NB4 (cell line): ENCODE measurements at regions not wholly inside any gene's neighbourhood (a gene's known extent, or its start where the extent isn't known, plus 50 kb on each side); places are given as distances from the start of the nearest gene placed in this dataset.

ENCODE experiments used
- DNase-seq: peaks from one replicate; pipeline ENCODE4 v3.0.0; 2010; ENCODE audit warnings: low read depth
- H3K4me3 ChIP-seq: one replicate; pipeline ENCODE4 v1.5.1; 2011; ENCODE audit warnings: mild to moderate bottlenecking, low read depth, low read length, moderate library complexity
- CTCF ChIP-seq: IDR thresholded peaks from one replicate; pipeline ENCODE4 v1.5.1; 2012; ENCODE audit warnings: low read depth, low read length
- MYC ChIP-seq: IDR thresholded peaks from 2 replicates; pipeline ENCODE4 v1.6.1; 2011; ENCODE audit warnings: low read depth, low read length
- POLR2A ChIP-seq: IDR thresholded peaks from 2 replicates; pipeline ENCODE4 v1.6.1; 2011; ENCODE audit warnings: mild to moderate bottlenecking; ENCODE audit not compliant: insufficient read length; ENCODE audit errors: extremely low read depth
- TF ChIP-seq, protein P1 (sequence below): IDR thresholded peaks from 2 replicates; pipeline ENCODE4 v1.6.1; 2011; ENCODE audit warnings: low read depth, low read length

DNA sequence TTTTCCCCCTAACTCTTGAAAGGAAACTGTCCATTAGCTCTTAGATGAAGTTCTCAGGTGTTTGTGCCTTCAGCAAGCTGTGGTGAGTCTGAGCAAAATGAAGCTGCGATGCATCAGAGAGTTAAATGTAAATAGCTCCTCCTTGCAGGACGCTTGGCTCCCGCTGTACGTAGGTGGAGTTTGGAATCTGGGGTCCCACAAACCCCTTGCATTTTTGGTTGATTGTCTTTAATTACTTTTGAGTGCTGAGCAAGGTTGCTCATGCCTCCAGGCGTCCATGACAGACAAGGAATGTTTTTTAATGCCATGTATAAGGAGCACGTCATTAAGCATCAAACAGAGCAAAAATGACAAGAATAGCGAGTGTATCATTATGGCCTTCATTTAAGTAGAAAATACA is 300.5 kb downstream of the TFAP2C start:
- TF ChIP-seq, protein P1, sequence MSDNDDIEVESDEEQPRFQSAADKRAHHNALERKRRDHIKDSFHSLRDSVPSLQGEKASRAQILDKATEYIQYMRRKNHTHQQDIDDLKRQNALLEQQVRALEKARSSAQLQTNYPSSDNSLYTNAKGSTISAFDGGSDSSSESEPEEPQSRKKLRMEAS, result no peak
- no peak for TF ChIP-seq CTCF
- no peak for TF ChIP-seq MYC
- TF ChIP-seq POLR2A, result no peak
- H3K4me3 ChIP-seq, result no peak overlapping the region
- no peak for DNase-seq

DNA sequence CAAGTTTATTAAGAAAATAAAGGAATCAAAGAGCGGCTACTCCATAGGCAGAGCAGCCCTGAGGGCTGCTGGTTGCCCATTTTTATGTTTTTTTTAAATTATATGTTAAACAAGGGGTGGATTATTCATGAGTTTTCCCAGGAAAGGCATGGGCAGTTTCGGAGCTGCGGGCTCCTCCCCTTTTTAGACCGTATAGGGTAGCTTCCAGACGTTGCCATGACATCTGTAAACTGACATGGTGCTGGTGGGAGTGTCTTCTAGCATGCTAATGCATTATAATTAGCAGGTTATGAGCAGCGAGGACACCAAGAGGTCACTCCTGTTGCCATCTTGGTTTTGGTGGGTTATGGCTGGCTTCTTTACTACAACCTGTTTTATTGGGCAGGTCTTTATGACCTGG is 301.8 kb downstream of the TFAP2C start:
- H3K4me3 ChIP-seq, result no peak overlapping the region
- TF ChIP-seq POLR2A (no peak), MYC (no peak), CTCF (no peak)
- TF ChIP-seq, protein P1, result no peak
- DNase-seq, result no peak

DNA sequence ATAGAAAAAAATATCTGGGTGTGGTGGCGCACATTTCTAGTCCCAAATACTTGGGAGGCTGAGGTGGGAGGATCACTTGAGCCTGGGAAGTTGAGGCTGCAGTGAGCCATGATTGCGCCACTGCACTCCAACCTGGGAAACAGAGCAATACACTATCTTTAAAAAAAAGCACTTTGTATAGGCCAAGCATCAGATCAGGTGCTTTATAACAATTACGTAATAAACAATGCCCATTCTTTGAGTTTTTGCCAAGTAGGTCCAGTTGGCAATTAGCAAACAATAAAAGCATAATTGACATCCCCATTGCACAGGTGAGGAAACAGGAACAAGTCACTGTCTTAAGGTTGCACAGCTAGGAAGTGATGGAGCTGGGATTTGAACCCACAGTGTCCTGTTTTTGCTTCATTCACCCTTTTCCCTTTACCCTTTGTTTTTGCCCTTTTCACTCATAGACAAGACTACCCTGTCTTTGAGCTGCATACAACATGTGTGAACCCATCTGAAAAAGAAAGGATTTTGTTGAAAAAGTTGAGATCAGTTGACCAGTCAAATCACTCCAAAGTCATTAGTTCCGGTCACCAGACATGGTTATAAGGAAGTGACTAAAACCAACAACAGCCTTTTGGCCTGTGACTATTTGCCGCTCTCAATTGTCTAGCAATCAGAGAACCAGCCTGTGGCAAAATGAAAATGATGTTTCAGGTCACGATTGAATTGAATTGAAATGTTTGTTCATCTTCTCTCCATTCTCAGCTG is 303.6 kb downstream of the TFAP2C start:
- H3K4me3 ChIP-seq, result no peak overlapping the region
- no peak for DNase-seq
- TF ChIP-seq POLR2A, result no peak
- no peak for TF ChIP-seq CTCF
- no peak for TF ChIP-seq MYC
- TF ChIP-seq, protein P1, result no peak

DNA sequence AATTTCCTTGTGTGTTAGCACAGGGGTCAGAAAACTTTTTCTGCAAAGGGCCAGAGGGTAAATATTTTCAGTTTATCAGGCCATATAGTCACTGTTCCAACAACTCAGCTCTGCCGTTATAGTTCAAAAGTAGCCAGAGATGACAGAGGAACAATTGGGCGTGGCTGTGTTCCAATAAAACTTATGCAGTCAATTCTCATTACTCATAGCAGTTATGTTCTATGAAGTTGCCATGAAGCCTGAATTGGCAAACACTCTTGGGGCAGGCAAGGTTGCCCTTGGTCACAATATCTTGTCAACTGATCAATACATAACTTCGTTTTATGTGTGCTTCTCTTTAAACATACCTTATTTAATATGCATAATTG is 304.2 kb downstream of the TFAP2C start:
- TF ChIP-seq CTCF, result no peak
- TF ChIP-seq, protein P1, result no peak
- TF ChIP-seq MYC, result no peak
- no peak for TF ChIP-seq POLR2A
- H3K4me3 ChIP-seq, result no peak overlapping the region
- DNase-seq, result no peak

DNA sequence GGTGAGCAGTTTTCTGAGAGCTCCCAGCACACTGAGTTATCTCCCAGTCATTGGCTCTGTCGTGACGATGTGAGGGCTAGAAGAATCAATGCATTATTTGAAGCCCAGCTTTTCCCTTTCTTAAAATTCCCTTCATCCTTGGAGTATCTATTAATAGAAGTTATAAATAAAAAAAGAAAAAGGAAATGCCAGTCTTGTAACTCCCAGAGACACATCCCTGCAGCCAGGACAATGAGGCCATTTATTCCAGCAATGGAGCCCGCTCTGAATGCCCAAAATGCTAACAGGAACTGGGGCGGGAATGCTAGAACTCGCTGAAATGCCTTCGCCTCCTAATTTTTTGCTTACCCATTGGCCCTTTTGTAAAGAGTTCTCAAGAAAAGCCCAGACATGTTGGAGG is 305.8 kb downstream of the TFAP2C start:
- no peak for DNase-seq
- no peak for TF ChIP-seq CTCF
- TF ChIP-seq, protein P1, result no peak
- no peak for TF ChIP-seq POLR2A
- TF ChIP-seq MYC, result no peak
- no peak overlapping the region for H3K4me3 ChIP-seq
